ENCODE measurements at regions not wholly inside any gene's neighbourhood (a gene's known extent, or its start where the extent isn't known, plus 50 kb on each side); places are given as distances from the start of the nearest gene placed in this dataset.
A peak's percentile ranks its signal among the peaks of the same experiment; 100 is the strongest.
"Not testable (repeated sequence)": the region's sequence is repeated elsewhere in the genome, so short reads cannot be mapped to it uniquely, and the experiment has no call there.

GRCh38 chr6:14767226-14767625, 478.6 kb upstream of the JARID2 start:
- no peak overlapping the region for H3K27ac ChIP-seq (ENCODE audit: low read length)
- no peaks in the 10 kb centered on the region for H3K4me1 ChIP-seq (ENCODE audit: control insufficient read depth, low read depth, low read length)
- no peaks in the 10 kb centered on the region for H3K36me3 ChIP-seq (ENCODE audit: control insufficient read depth, low read depth, low read length)
- H3K4me3 ChIP-seq (ENCODE audit: low read length), result no peak overlapping the region
- no peaks in the 10 kb centered on the region for H3K9me3 ChIP-seq (ENCODE audit: control insufficient read depth, low read depth, low read length)
- no peaks in the 10 kb centered on the region for H3K27me3 ChIP-seq (ENCODE audit: control insufficient read depth, insufficient read depth, low read length)
- H3K9ac ChIP-seq (ENCODE audit: low read length), result no peak overlapping the region

- Histone ChIP-seq H3K4me3 (ENCODE audit: low read length) (no peak overlapping the region), H3K27ac (ENCODE audit: low read length) (no peak overlapping the region), H3K9ac (ENCODE audit: low read length) (no peak overlapping the region), H3K4me1 (ENCODE audit: control insufficient read depth, low read depth, low read length) (no peaks in the 10 kb centered on the region), H3K36me3 (ENCODE audit: control insufficient read depth, low read depth, low read length) (no peaks in the 10 kb centered on the region), H3K9me3 (ENCODE audit: control insufficient read depth, low read depth, low read length) (no peaks in the 10 kb centered on the region), H3K27me3 (ENCODE audit: control insufficient read depth, insufficient read depth, low read length) (no peaks in the 10 kb centered on the region)
Measured at GRCh38 chr6:14770040-14770439, 475.8 kb upstream of the JARID2 start.

- Histone ChIP-seq H3K4me3 (ENCODE audit: low read length) (no peak overlapping the region), H3K4me1 (ENCODE audit: control insufficient read depth, low read depth, low read length) (no peaks in the 10 kb centered on the region), H3K27ac (ENCODE audit: low read length) (no peak overlapping the region), H3K9ac (ENCODE audit: low read length) (no peak overlapping the region), H3K36me3 (ENCODE audit: control insufficient read depth, low read depth, low read length) (no peaks in the 10 kb centered on the region), H3K27me3 (ENCODE audit: control insufficient read depth, insufficient read depth, low read length) (no peaks in the 10 kb centered on the region), H3K9me3 (ENCODE audit: control insufficient read depth, low read depth, low read length) (no peaks in the 10 kb centered on the region)
Measured at GRCh38 chr6:14770572-14770971, 475.3 kb upstream of the JARID2 start.

GRCh38 chr6:14771016-14771415, 474.9 kb upstream of the JARID2 start:
- no peak overlapping the region for H3K27ac ChIP-seq (ENCODE audit: low read length)
- H3K4me1 ChIP-seq (ENCODE audit: control insufficient read depth, low read depth, low read length), result no peaks in the 10 kb centered on the region
- no peak overlapping the region for H3K4me3 ChIP-seq (ENCODE audit: low read length)
- H3K9me3 ChIP-seq (ENCODE audit: control insufficient read depth, low read depth, low read length), result no peaks in the 10 kb centered on the region
- no peaks in the 10 kb centered on the region for H3K36me3 ChIP-seq (ENCODE audit: control insufficient read depth, low read depth, low read length)
- no peaks in the 10 kb centered on the region for H3K27me3 ChIP-seq (ENCODE audit: control insufficient read depth, insufficient read depth, low read length)
- H3K9ac ChIP-seq (ENCODE audit: low read length), result no peak overlapping the region

GRCh38 chr6:14772188-14772587, 473.7 kb upstream of the JARID2 start:
- Histone ChIP-seq H3K27me3 (ENCODE audit: control insufficient read depth, insufficient read depth, low read length) (no peaks in the 10 kb centered on the region), H3K4me3 (ENCODE audit: low read length) (no peak overlapping the region), H3K27ac (ENCODE audit: low read length) (no peak overlapping the region), H3K9me3 (ENCODE audit: control insufficient read depth, low read depth, low read length) (no peaks in the 10 kb centered on the region), H3K9ac (ENCODE audit: low read length) (no peak overlapping the region), H3K4me1 (ENCODE audit: control insufficient read depth, low read depth, low read length) (no peaks in the 10 kb centered on the region), H3K36me3 (ENCODE audit: control insufficient read depth, low read depth, low read length) (no peaks in the 10 kb centered on the region)

GRCh38 chr6:14775528-14775927, 470.3 kb upstream of the JARID2 start:
- H3K4me1 ChIP-seq (ENCODE audit: control insufficient read depth, low read depth, low read length), result peaks cover 12% of the 10 kb centered on the region
- H3K36me3 ChIP-seq (ENCODE audit: control insufficient read depth, low read depth, low read length), result no peaks in the 10 kb centered on the region
- H3K27me3 ChIP-seq (ENCODE audit: control insufficient read depth, insufficient read depth, low read length), result no peaks in the 10 kb centered on the region
- H3K9me3 ChIP-seq (ENCODE audit: control insufficient read depth, low read depth, low read length), result no peaks in the 10 kb centered on the region
- no peak overlapping the region for H3K9ac ChIP-seq (ENCODE audit: low read length)
- no peak overlapping the region for H3K27ac ChIP-seq (ENCODE audit: low read length)
- H3K4me3 ChIP-seq (ENCODE audit: low read length), result no peak overlapping the region

- no peaks in the 10 kb centered on the region for H3K9me3 ChIP-seq (ENCODE audit: control insufficient read depth, low read depth, low read length)
- H3K9ac ChIP-seq (ENCODE audit: low read length), result no peak overlapping the region
- H3K27me3 ChIP-seq (ENCODE audit: control insufficient read depth, insufficient read depth, low read length), result no peaks in the 10 kb centered on the region
- H3K4me3 ChIP-seq (ENCODE audit: low read length), result no peak overlapping the region
- peaks cover 12% of the 10 kb centered on the region for H3K4me1 ChIP-seq (ENCODE audit: control insufficient read depth, low read depth, low read length)
- no peak overlapping the region for H3K27ac ChIP-seq (ENCODE audit: low read length)
- no peaks in the 10 kb centered on the region for H3K36me3 ChIP-seq (ENCODE audit: control insufficient read depth, low read depth, low read length)
Measured at GRCh38 chr6:14776307-14776706, 469.6 kb upstream of the JARID2 start.

GRCh38 chr6:14781772-14782525, 463.9 kb upstream of the JARID2 start:
- no peak overlapping the region for H3K27ac ChIP-seq (ENCODE audit: low read length)
- no peak overlapping the region for H3K9ac ChIP-seq (ENCODE audit: low read length)
- H3K9me3 ChIP-seq (ENCODE audit: control insufficient read depth, low read depth, low read length), result no peaks in the 10 kb centered on the region
- no peaks in the 10 kb centered on the region for H3K27me3 ChIP-seq (ENCODE audit: control insufficient read depth, insufficient read depth, low read length)
- peaks cover 43% of the 10 kb centered on the region for H3K4me1 ChIP-seq (ENCODE audit: control insufficient read depth, low read depth, low read length)
- H3K4me3 ChIP-seq (ENCODE audit: low read length), result no peak overlapping the region
- no peaks in the 10 kb centered on the region for H3K36me3 ChIP-seq (ENCODE audit: control insufficient read depth, low read depth, low read length)

- not testable (repeated sequence) for H3K36me3 ChIP-seq (ENCODE audit: control insufficient read depth, low read depth, low read length); H3K9ac ChIP-seq (ENCODE audit: low read length); H3K9me3 ChIP-seq (ENCODE audit: control insufficient read depth, low read depth, low read length); H3K27ac ChIP-seq (ENCODE audit: low read length); H3K27me3 ChIP-seq (ENCODE audit: control insufficient read depth, insufficient read depth, low read length); H3K4me3 ChIP-seq (ENCODE audit: low read length)
- peaks cover 39% of the 10 kb centered on the region for H3K4me1 ChIP-seq (ENCODE audit: control insufficient read depth, low read depth, low read length)
Measured at GRCh38 chr6:14782921-14783464, 462.9 kb upstream of the JARID2 start.

- Histone ChIP-seq H3K4me1 (ENCODE audit: control insufficient read depth, low read depth, low read length) (peaks cover 34% of the 10 kb centered on the region), H3K27me3 (ENCODE audit: control insufficient read depth, insufficient read depth, low read length) (no peaks in the 10 kb centered on the region), H3K9me3 (ENCODE audit: control insufficient read depth, low read depth, low read length) (no peaks in the 10 kb centered on the region), H3K9ac (ENCODE audit: low read length) (no peak overlapping the region), H3K27ac (ENCODE audit: low read length) (no peak overlapping the region), H3K4me3 (ENCODE audit: low read length) (no peak overlapping the region), H3K36me3 (ENCODE audit: control insufficient read depth, low read depth, low read length) (no peaks in the 10 kb centered on the region)
Measured at GRCh38 chr6:14783594-14783993, 462.3 kb upstream of the JARID2 start.

GRCh38 chr6:14784596-14785492, 461.0 kb upstream of the JARID2 start:
- Histone ChIP-seq H3K36me3 (ENCODE audit: control insufficient read depth, low read depth, low read length) (no peaks in the 10 kb centered on the region), H3K27me3 (ENCODE audit: control insufficient read depth, insufficient read depth, low read length) (no peaks in the 10 kb centered on the region), H3K9ac (ENCODE audit: low read length) (peak overlapping the region; percentile 29), H3K9me3 (ENCODE audit: control insufficient read depth, low read depth, low read length) (no peaks in the 10 kb centered on the region), H3K27ac (ENCODE audit: low read length) (peak overlapping the region; percentile 65), H3K4me1 (ENCODE audit: control insufficient read depth, low read depth, low read length) (peaks cover 46% of the 10 kb centered on the region), H3K4me3 (ENCODE audit: low read length) (peak overlapping the region; percentile 20)

Data from iPS-18a (cell line).